DND-41 (cell line): ENCODE measurements at regions not wholly inside any gene's neighbourhood (a gene's known extent, or its start where the extent isn't known, plus 50 kb on each side); places are given as distances from the start of the nearest gene placed in this dataset.

Experiments used
- ATAC-seq: fragments of 200-7000 bp; cut with Tn5 transposase; 3 replicates; pipeline ENCODE4 v1.9.1; 2021; ENCODE audit warnings: low read depth; ENCODE audit not compliant: insufficient read depth
- DNase-seq: peaks from one replicate; pipeline ENCODE4 v3.0.0-alpha.2; 2020
- H2AFZ ChIP-seq: 2 replicates; pipeline ENCODE4 v1.6.0; 2012; ENCODE audit warnings: low read depth, low read length
- H3K27ac ChIP-seq: 2 replicates; pipeline ENCODE4 v1.5.1; 2012; ENCODE audit warnings: low read length, inconsistent platforms
- H3K27me3 ChIP-seq: fragments of 200-600 bp; sonication (generic); 2 replicates; pipeline ENCODE4 v1.6.0; 2012; ENCODE audit warnings: low read length, mild to moderate bottlenecking, inconsistent platforms; ENCODE audit not compliant: insufficient read depth, poor library complexity
- H3K36me3 ChIP-seq: 2 replicates; pipeline ENCODE4 v1.5.1; 2012; ENCODE audit warnings: low read length, inconsistent platforms; ENCODE audit not compliant: insufficient read depth
- H3K4me1 ChIP-seq: 2 replicates; pipeline ENCODE4 v1.5.1; 2012; ENCODE audit warnings: mild to moderate bottlenecking, low read length; ENCODE audit not compliant: insufficient read depth
- H3K4me2 ChIP-seq: 2 replicates; pipeline ENCODE4 v1.6.0; 2012; ENCODE audit warnings: mild to moderate bottlenecking, moderate library complexity, low read length, inconsistent platforms; ENCODE audit not compliant: insufficient read depth
- H3K4me3 ChIP-seq, 2 experiments: fragments of 200-600 bp in 1 of 2; shearing (Covaris generic) in 1 of 2; 2 replicates each; pipeline ENCODE4 v1.5.1; 2012 to 2016; ENCODE audit warnings: inconsistent platforms in 2 of 2, low read length in 2 of 2, mild to moderate bottlenecking in 2 of 2, low read depth in 1 of 2, moderate library complexity in 1 of 2
- H3K79me2 ChIP-seq: 2 replicates; pipeline ENCODE4 v1.6.0; 2012; ENCODE audit warnings: low read length, inconsistent platforms; ENCODE audit not compliant: insufficient read depth
- H3K9ac ChIP-seq: 2 replicates; pipeline ENCODE4 v1.6.0; 2012; ENCODE audit warnings: low read depth, mild to moderate bottlenecking, inconsistent platforms, low read length, moderate library complexity
- H3K9me3 ChIP-seq: 2 replicates; pipeline ENCODE4 v1.5.1; 2012; ENCODE audit warnings: low read length, moderate library complexity, mild to moderate bottlenecking, inconsistent platforms; ENCODE audit not compliant: insufficient read depth, severe bottlenecking
- H4K20me1 ChIP-seq: 2 replicates; pipeline ENCODE4 v1.6.0; 2012; ENCODE audit warnings: low read length; ENCODE audit not compliant: insufficient read depth
- EZH2 ChIP-seq: IDR thresholded peaks from 3 replicates; pipeline ENCODE4 v1.6.1; 2012; ENCODE audit warnings: borderline replicate concordance, low read depth, mild to moderate bottlenecking, moderate library complexity, low read length, inconsistent platforms; ENCODE audit not compliant: severe bottlenecking
- TF ChIP-seq, protein P1 (sequence below): IDR thresholded peaks from 2 replicates; pipeline ENCODE4 v1.5.1; 2012; ENCODE audit warnings: borderline replicate concordance, low read length, moderate library complexity, mild to moderate bottlenecking; ENCODE audit not compliant: poor library complexity, severe bottlenecking; ENCODE audit errors: extremely low read depth

DNA sequence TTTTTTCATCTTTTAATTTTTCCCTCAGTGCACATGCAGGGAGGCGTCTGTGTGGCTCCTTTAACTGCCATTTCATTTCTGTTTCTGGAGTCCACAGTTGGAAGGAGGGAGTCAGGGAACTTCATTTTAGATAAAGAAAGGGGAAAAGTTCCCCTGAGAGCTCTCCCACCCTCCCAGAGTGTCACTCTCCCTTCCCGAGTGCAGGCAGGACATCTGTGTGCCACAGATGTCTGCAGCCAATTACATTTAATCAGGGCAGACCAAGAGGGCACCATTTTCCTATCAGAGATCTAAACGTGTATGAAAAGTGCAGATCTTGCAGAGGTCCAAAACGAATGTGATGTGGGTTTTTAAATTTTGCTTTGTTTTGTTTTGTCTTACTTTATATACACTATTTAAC is 96.6 kb downstream of the PXDC1 start:
- H3K79me2 ChIP-seq = no peaks in the 10 kb centered on the region
- no peaks in the 10 kb centered on the region; the same call in 1 of the 2 replicates for H4K20me1 ChIP-seq
- H3K4me1 ChIP-seq = no peaks in the 10 kb centered on the region
- H3K9me3 ChIP-seq = no peaks in the 10 kb centered on the region
- H3K27ac ChIP-seq = no peak overlapping the region
- no peak overlapping the region for H2AFZ ChIP-seq
- no peaks in the 10 kb centered on the region for H3K27me3 ChIP-seq
- no peak for DNase-seq
- no peak overlapping the region for H3K4me2 ChIP-seq
- no peak overlapping the region for H3K4me3 ChIP-seq
- no peaks in the 10 kb centered on the region for H3K36me3 ChIP-seq
- TF ChIP-seq, protein P1, sequence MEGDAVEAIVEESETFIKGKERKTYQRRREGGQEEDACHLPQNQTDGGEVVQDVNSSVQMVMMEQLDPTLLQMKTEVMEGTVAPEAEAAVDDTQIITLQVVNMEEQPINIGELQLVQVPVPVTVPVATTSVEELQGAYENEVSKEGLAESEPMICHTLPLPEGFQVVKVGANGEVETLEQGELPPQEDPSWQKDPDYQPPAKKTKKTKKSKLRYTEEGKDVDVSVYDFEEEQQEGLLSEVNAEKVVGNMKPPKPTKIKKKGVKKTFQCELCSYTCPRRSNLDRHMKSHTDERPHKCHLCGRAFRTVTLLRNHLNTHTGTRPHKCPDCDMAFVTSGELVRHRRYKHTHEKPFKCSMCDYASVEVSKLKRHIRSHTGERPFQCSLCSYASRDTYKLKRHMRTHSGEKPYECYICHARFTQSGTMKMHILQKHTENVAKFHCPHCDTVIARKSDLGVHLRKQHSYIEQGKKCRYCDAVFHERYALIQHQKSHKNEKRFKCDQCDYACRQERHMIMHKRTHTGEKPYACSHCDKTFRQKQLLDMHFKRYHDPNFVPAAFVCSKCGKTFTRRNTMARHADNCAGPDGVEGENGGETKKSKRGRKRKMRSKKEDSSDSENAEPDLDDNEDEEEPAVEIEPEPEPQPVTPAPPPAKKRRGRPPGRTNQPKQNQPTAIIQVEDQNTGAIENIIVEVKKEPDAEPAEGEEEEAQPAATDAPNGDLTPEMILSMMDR = no peak
- no peak for TF ChIP-seq EZH2
- no peak overlapping the region for H3K9ac ChIP-seq
- ATAC-seq = no peak

DNA sequence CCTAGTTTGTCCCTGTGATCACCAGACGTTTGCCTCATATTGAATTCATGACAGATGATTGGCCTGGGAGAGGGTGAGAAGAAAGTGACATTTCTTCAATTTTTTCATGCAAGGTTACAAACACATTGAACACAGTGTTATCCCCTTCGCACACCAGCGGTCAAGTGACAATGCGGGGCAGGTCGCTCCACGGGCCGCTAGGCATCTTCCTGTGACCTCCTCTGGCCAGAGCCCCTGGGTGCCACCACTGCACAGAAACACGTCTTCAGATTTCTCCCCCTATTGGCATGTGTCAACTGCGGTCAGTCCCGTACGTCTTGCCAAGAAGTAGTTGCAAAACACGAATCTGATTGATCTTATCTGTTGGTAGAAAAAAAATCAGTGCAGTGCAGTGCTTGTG is 97.1 kb downstream of the PXDC1 start:
- Histone ChIP-seq H3K4me2 (no peak overlapping the region), H3K4me3 (no peak overlapping the region), H3K79me2 (no peaks in the 10 kb centered on the region), H3K4me1 (no peaks in the 10 kb centered on the region), H4K20me1 (no peaks in the 10 kb centered on the region; the same call in 1 of the 2 replicates), H3K36me3 (no peaks in the 10 kb centered on the region), H3K27me3 (no peaks in the 10 kb centered on the region), H3K9ac (no peak overlapping the region), H3K27ac (no peak overlapping the region), H2AFZ (no peak overlapping the region), H3K9me3 (no peaks in the 10 kb centered on the region)
- no peak for TF ChIP-seq EZH2
- TF ChIP-seq, protein P1 = no peak
- DNase-seq (no peak), ATAC-seq (no peak)

DNA sequence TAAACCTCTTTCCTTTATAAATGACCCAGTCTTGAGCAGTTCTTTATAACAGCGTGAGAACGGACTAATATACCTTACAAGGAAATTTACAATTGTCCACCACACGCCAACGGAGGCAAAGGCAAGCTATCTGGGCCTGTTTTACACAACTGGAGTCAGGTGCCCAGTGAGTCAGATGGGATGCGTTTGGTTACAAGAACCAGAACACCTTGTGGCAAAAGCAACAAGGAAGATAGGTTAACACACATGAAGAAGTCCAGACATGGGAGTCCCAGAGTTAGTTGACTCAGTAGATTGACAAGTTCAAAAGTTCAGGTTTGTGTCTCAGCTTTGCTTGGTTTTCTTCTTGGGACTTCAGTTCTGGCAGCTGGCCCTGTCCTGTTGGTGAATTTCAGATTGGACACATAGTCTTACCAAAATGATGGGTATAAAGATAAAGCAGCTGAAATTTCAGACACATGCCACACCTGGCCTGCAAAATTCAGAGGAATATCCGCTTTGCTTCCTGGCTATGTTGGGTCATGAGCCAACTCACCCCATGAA is 97.9 kb downstream of the PXDC1 start:
- DNase-seq = no peak
- Histone ChIP-seq H3K4me1 (no peaks in the 10 kb centered on the region), H3K9me3 (no peaks in the 10 kb centered on the region), H3K27ac (no peak overlapping the region), H2AFZ (no peak overlapping the region), H3K36me3 (no peaks in the 10 kb centered on the region), H3K27me3 (no peaks in the 10 kb centered on the region), H3K4me2 (no peak overlapping the region), H3K4me3 (no peak overlapping the region), H4K20me1 (no peaks in the 10 kb centered on the region; the same call in 1 of the 2 replicates), H3K79me2 (no peaks in the 10 kb centered on the region), H3K9ac (no peak overlapping the region)
- TF ChIP-seq, protein P1 = no peak
- TF ChIP-seq EZH2 = no peak
- no peak for ATAC-seq

DNA sequence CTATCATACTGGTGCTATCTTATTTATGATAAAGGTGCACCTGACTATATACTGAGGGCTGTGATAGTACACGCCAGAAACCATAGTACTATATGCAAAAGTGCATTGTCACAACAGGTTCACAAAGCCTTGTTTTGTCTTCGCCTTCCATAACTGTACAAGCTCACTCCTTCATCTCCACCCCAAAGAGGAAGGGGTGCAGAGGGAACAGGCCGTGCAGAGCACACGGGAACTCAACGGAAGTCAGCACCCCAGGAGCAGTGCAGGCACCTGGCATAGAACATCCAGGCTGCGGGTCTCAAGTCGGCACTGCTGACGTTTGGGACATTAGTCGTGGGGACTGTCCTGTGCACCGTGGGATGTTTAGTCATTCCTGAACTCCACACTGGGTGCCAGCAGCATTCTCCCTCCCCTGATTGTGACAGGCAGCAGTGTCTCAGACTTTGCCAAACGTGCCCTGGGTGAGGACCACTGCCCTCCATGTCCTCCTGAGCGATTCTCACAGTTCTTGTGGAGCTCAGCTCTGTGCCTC is 99.7 kb downstream of the PXDC1 start:
- Histone ChIP-seq H3K4me2 (no peak overlapping the region), H3K4me1 (no peaks in the 10 kb centered on the region), H3K27ac (no peak overlapping the region), H3K9me3 (no peaks in the 10 kb centered on the region), H2AFZ (no peak overlapping the region), H3K9ac (no peak overlapping the region), H3K79me2 (no peaks in the 10 kb centered on the region), H3K4me3 (no peak overlapping the region), H4K20me1 (no peaks in the 10 kb centered on the region; the same call in 1 of the 2 replicates), H3K27me3 (no peaks in the 10 kb centered on the region), H3K36me3 (no peaks in the 10 kb centered on the region)
- DNase-seq (no peak), ATAC-seq (no peak)
- TF ChIP-seq, protein P1 = no peak
- no peak for TF ChIP-seq EZH2
